ENCODE measurements at regions not wholly inside any gene's neighbourhood (a gene's known extent, or its start where the extent isn't known, plus 50 kb on each side); places are given as distances from the start of the nearest gene placed in this dataset.

DNA sequence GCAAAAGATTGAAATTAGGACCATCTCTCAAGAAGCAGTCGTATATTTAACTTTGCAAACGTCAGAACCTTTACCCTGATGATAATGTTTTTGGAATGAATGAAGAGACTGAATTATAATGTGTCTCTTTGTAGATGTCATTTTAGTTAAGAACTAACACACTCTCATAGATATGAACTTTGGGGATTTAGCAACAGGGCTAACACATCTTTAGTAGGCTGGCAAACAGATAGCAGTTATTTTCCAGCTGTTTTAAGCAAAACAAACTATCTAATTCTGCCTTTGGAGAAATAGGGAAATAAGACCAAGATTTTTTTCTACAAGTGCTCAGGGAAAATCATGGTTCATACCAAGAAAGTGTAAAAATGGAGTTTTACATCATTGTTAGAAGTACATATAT, 469.7 kb downstream of the SPATA31D1 start:
- CTCF ChIA-PET, result interaction anchor here (1.2 to 2.9 kb wide), 2 partner anchors 9 to 775 kb away, joined by 3 to 16 read pairs; no protein-coding TSS in a partner anchor
- POLR2A ChIA-PET, result no interaction called here
- no peaks in the 10 kb centered on the region for H3K36me3 ChIP-seq (ENCODE audit: control insufficient read depth in 2 of 2, insufficient read depth in 1 of 2, low read length in 2 of 2)
- no peak overlapping the region for H3K4me3 ChIP-seq (ENCODE audit: low read depth, low read length)
- H3K9me3 ChIP-seq (ENCODE audit: control insufficient read depth, insufficient read depth, low read depth, low read length), result no peaks in the 10 kb centered on the region
- no peak for TF ChIP-seq ZNF785 (tag by site-specific recombination; IDR thresholded peaks at IDR 0.05)
- H3K4me1 ChIP-seq (ENCODE audit: control insufficient read depth, insufficient read depth, low read length), result no peaks in the 10 kb centered on the region
- H3K27ac ChIP-seq (ENCODE audit: extremely low read depth, low read depth, low read length), result no peak overlapping the region

DNA sequence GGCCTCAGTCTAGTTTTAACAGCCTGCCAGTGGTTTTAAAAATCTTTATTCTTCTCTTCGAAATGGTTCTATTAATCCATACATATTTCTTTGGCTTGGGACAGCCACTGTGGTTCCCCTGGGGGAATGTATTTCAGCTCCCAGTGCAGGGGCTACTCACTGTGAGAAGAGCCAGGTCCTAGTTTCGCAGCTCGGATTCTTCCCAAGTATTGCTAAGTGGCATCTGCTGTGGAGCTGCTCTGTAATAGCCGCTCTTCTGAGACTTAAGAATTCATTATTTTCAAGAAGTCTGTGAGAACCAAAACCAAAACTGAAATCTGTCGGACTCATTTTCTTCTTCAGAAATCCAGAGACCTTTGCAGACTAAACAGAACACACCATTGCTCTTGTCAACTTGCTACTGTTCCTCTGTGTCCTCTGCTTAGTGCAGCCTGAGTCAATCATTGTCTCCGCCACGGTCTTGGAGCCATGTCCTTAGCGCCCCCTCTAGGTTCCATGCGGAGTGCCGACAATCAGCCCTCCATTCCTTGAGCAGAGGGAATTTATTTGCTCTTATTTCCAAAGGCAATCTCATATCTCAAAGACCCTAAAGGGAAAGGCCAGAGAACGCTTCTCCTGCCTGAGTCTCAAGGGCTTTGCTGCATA, 478.2 kb downstream of the SPATA31D1 start:
- POLR2A ChIA-PET, result no interaction called here
- TF ChIP-seq TCF7L2 (IDR thresholded peaks at IDR 0.05; ENCODE audit: borderline replicate concordance, low read depth, low read length) (no peak), ZNF610 (tag by site-specific recombination; IDR thresholded peaks at IDR 0.05; ENCODE audit: borderline replicate concordance) (no peak), KLF10 (tag by site-specific recombination; IDR thresholded peaks at IDR 0.05) (no peak), ZNF121 (tag by site-specific recombination; IDR thresholded peaks at IDR 0.05) (no peak), ZNF624 (tag by site-specific recombination; IDR thresholded peaks at IDR 0.05) (no peak), REPIN1 (tag by site-specific recombination; IDR thresholded peaks at IDR 0.05; ENCODE audit: low read depth) (no peak), BCL11B (tag by site-specific recombination; IDR thresholded peaks at IDR 0.05; ENCODE audit: low read depth) (no peak), RBAK (tag by site-specific recombination; IDR thresholded peaks at IDR 0.05) (no peak), ZNF792 (tag by site-specific recombination; IDR thresholded peaks at IDR 0.05) (no peak), ZNF146 (tag by site-specific recombination; IDR thresholded peaks at IDR 0.05) (no peak), ZFHX2 (tag by site-specific recombination; conservative IDR thresholded peaks at IDR 0.05) (no peak), ZNF623 (tag by site-specific recombination; IDR thresholded peaks at IDR 0.05) (no peak), ZNF777 (tag by site-specific recombination; IDR thresholded peaks at IDR 0.05; ENCODE audit: borderline replicate concordance) (no peak), SP2 (tag by site-specific recombination; IDR thresholded peaks at IDR 0.05) (no peak)
- TF ChIP-seq, protein P1, sequence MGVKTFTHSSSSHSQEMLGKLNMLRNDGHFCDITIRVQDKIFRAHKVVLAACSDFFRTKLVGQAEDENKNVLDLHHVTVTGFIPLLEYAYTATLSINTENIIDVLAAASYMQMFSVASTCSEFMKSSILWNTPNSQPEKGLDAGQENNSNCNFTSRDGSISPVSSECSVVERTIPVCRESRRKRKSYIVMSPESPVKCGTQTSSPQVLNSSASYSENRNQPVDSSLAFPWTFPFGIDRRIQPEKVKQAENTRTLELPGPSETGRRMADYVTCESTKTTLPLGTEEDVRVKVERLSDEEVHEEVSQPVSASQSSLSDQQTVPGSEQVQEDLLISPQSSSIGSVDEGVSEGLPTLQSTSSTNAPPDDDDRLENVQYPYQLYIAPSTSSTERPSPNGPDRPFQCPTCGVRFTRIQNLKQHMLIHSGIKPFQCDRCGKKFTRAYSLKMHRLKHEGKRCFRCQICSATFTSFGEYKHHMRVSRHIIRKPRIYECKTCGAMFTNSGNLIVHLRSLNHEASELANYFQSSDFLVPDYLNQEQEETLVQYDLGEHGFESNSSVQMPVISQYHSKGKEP (tag by site-specific recombination; IDR thresholded peaks at IDR 0.05), result no peak
- TF ChIP-seq, protein P2, sequence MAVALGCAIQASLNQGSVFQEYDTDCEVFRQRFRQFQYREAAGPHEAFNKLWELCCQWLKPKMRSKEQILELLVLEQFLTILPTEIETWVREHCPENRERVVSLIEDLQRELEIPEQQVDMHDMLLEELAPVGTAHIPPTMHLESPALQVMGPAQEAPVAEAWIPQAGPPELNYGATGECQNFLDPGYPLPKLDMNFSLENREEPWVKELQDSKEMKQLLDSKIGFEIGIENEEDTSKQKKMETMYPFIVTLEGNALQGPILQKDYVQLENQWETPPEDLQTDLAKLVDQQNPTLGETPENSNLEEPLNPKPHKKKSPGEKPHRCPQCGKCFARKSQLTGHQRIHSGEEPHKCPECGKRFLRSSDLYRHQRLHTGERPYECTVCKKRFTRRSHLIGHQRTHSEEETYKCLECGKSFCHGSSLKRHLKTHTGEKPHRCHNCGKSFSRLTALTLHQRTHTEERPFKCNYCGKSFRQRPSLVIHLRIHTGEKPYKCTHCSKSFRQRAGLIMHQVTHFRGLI (tag by site-specific recombination; IDR thresholded peaks at IDR 0.05), result no peak
- Histone ChIP-seq H3K4me1 (ENCODE audit: control insufficient read depth, insufficient read depth, low read length) (no peaks in the 10 kb centered on the region), H3K9me3 (ENCODE audit: control insufficient read depth, insufficient read depth, low read depth, low read length) (no peaks in the 10 kb centered on the region), H3K36me3 (ENCODE audit: control insufficient read depth in 2 of 2, insufficient read depth in 1 of 2, low read length in 2 of 2) (no peaks in the 10 kb centered on the region), H3K27ac (ENCODE audit: extremely low read depth, low read depth, low read length) (no peak overlapping the region), H3K4me3 (ENCODE audit: low read depth, low read length) (no peak overlapping the region)
- CTCF ChIA-PET, result interaction anchor here (0.7 to 2.8 kb wide), 4 partner anchors 10 to 262 kb away, joined by 3 to 16 read pairs (median 4); no protein-coding TSS in a partner anchor

DNA sequence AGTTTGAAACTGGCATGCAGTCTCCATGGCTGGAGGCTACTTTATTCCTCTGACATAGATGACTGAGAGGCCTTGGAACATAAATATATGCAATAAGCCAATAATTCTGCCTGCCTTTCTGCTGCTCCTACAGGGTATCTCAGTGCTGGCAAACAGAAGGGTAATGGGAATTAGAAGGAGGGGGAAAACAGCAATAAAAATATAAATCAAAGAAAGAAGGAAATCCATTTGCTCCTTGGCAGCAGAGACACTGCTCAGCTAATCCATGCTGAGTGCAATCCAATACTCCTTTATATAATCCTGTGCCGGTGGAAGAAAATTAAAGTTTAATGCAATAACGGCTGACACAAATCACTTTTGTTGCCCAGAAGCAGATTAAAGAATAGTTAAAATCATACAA, 478.9 kb downstream of the SPATA31D1 start:
- Histone ChIP-seq H3K9me3 (ENCODE audit: control insufficient read depth, insufficient read depth, low read depth, low read length) (no peaks in the 10 kb centered on the region), H3K27ac (ENCODE audit: extremely low read depth, low read depth, low read length) (no peak overlapping the region), H3K4me3 (ENCODE audit: low read depth, low read length) (no peak overlapping the region), H3K36me3 (ENCODE audit: control insufficient read depth in 2 of 2, insufficient read depth in 1 of 2, low read length in 2 of 2) (no peaks in the 10 kb centered on the region), H3K4me1 (ENCODE audit: control insufficient read depth, insufficient read depth, low read length) (no peaks in the 10 kb centered on the region)
- POLR2A ChIA-PET, result no interaction called here
- CTCF ChIA-PET, result interaction anchor here (0.7 to 2.8 kb wide), 4 partner anchors 10 to 263 kb away, joined by 4 to 16 read pairs (median 4); no protein-coding TSS in a partner anchor
- TF ChIP-seq, protein P3, sequence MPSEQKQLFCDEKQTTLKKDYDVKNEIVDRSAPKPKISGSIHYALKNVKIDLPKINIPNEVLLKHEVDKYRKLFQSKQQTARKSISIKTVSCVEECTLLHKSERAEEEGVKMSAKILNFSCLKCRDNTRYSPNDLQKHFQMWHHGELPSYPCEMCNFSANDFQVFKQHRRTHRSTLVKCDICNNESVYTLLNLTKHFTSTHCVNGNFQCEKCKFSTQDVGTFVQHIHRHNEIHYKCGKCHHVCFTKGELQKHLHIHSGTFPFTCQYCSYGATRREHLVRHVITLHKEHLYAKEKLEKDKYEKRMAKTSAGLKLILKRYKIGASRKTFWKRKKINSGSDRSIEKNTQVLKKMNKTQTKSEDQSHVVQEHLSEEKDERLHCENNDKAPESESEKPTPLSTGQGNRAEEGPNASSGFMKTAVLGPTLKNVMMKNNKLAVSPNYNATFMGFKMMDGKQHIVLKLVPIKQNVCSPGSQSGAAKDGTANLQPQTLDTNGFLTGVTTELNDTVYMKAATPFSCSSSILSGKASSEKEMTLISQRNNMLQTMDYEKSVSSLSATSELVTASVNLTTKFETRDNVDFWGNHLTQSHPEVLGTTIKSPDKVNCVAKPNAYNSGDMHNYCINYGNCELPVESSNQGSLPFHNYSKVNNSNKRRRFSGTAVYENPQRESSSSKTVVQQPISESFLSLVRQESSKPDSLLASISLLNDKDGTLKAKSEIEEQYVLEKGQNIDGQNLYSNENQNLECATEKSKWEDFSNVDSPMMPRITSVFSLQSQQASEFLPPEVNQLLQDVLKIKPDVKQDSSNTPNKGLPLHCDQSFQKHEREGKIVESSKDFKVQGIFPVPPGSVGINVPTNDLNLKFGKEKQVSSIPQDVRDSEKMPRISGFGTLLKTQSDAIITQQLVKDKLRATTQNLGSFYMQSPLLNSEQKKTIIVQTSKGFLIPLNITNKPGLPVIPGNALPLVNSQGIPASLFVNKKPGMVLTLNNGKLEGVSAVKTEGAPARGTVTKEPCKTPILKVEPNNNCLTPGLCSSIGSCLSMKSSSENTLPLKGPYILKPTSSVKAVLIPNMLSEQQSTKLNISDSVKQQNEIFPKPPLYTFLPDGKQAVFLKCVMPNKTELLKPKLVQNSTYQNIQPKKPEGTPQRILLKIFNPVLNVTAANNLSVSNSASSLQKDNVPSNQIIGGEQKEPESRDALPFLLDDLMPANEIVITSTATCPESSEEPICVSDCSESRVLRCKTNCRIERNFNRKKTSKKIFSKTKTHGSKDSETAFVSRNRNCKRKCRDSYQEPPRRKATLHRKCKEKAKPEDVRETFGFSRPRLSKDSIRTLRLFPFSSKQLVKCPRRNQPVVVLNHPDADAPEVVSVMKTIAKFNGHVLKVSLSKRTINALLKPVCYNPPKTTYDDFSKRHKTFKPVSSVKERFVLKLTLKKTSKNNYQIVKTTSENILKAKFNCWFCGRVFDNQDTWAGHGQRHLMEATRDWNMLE (tag by site-specific recombination; conservative IDR thresholded peaks at IDR 0.05; ENCODE audit: low read depth), result no peak
- TF ChIP-seq, protein P4, sequence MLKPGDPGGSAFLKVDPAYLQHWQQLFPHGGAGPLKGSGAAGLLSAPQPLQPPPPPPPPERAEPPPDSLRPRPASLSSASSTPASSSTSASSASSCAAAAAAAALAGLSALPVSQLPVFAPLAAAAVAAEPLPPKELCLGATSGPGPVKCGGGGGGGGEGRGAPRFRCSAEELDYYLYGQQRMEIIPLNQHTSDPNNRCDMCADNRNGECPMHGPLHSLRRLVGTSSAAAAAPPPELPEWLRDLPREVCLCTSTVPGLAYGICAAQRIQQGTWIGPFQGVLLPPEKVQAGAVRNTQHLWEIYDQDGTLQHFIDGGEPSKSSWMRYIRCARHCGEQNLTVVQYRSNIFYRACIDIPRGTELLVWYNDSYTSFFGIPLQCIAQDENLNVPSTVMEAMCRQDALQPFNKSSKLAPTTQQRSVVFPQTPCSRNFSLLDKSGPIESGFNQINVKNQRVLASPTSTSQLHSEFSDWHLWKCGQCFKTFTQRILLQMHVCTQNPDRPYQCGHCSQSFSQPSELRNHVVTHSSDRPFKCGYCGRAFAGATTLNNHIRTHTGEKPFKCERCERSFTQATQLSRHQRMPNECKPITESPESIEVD (tag by site-specific recombination; IDR thresholded peaks at IDR 0.05), result 0 out of 2 replicates have a peak, but pooled peaks have one; percentile 8
- TF ChIP-seq ZNF37A (tag by site-specific recombination; IDR thresholded peaks at IDR 0.05), result no peak
- TF ChIP-seq ZNF747 (tag by site-specific recombination; IDR thresholded peaks at IDR 0.05), result no peak
- no peak for TF ChIP-seq ZFP3 (tag by site-specific recombination; IDR thresholded peaks at IDR 0.05; ENCODE audit: low read depth)
